Fibroblast of pulmonary artery (primary cell): ENCODE measurements at regions not wholly inside any gene's neighbourhood (a gene's known extent, or its start where the extent isn't known, plus 50 kb on each side); places are given as distances from the start of the nearest gene placed in this dataset.
A peak's percentile ranks its signal among the peaks of the same experiment; 100 is the strongest.

Source experiments
- DNase-seq: peaks from one replicate; pipeline ENCODE4 v3.0.0-alpha.2; 2010; ENCODE audit warnings: low read depth
- H3K4me3 ChIP-seq: replicated peaks from 2 replicates; pipeline ENCODE4 v1.5.1; 2011; ENCODE audit warnings: low read depth, mild to moderate bottlenecking, control low read depth, low read length, moderate library complexity
- CTCF ChIP-seq: IDR thresholded peaks from 2 replicates; pipeline ENCODE4 v1.5.1; 2011; ENCODE audit warnings: mild to moderate bottlenecking, control low read depth, low read length, inconsistent platforms; ENCODE audit errors: missing control alignments

- TF ChIP-seq CTCF, result no peak
- no peak overlapping the region for H3K4me3 ChIP-seq
- no peak for DNase-seq
These were observed 79.2 kb upstream of the ACSL4 start for GRCh38 chrX:109812236-109812635.

GRCh38 chrX:109813236-109813635 lies 80.2 kb upstream of the ACSL4 start:
- H3K4me3 ChIP-seq, result no peak overlapping the region
- no peak for DNase-seq
- TF ChIP-seq CTCF, result no peak

- H3K4me3 ChIP-seq, result no peak overlapping the region
- no peak for TF ChIP-seq CTCF
- no peak for DNase-seq
These were observed 85.9 kb upstream of the ACSL4 start for GRCh38 chrX:109818976-109819375.

GRCh38 chrX:109822861-109823260 lies 89.8 kb upstream of the ACSL4 start:
- peak; percentile 32 for DNase-seq
- H3K4me3 ChIP-seq, result no peak overlapping the region
- TF ChIP-seq CTCF, result no peak

- H3K4me3 ChIP-seq, result no peak overlapping the region
- DNase-seq, result peak; percentile 75
- TF ChIP-seq CTCF, result no peak
These were observed 94.1 kb upstream of the ACSL4 start for GRCh38 chrX:109826954-109827708.

- TF ChIP-seq CTCF, result no peak
- no peak for DNase-seq
- no peak overlapping the region for H3K4me3 ChIP-seq
These were observed 94.7 kb upstream of the ACSL4 start for GRCh38 chrX:109827772-109828171.

GRCh38 chrX:109830157-109830703 lies 97.2 kb upstream of the ACSL4 start:
- H3K4me3 ChIP-seq, result no peak overlapping the region
- TF ChIP-seq CTCF, result no peak
- DNase-seq, result no peak
